Keratinocyte (primary cell): ENCODE measurements at regions not wholly inside any gene's neighbourhood (a gene's known extent, or its start where the extent isn't known, plus 50 kb on each side); places are given as distances from the start of the nearest gene placed in this dataset.
"Not testable (repeated sequence)": the region's sequence is repeated elsewhere in the genome, so short reads cannot be mapped to it uniquely, and the experiment has no call there.

Source experiments
- DNase-seq: peaks from one replicate; pipeline ENCODE4 v3.0.0-alpha.2; 2011; ENCODE audit warnings: low read depth, missing footprints, low spot score
- FAIRE-seq: peaks from 2 replicates; lab custom pipeline; 2011; peaks lifted over from hg19 to GRCh38; lab: Jason Lieb, UNC
- H2AFZ ChIP-seq: 2 replicates; pipeline ENCODE4 v1.6.0; 2012; ENCODE audit warnings: low read length, control low read depth, inconsistent platforms; ENCODE audit not compliant: control insufficient read depth
- H3K27ac ChIP-seq: 2 replicates; pipeline ENCODE4 v1.5.1; 2011; ENCODE audit warnings: low read length; ENCODE audit not compliant: control insufficient read depth, insufficient read depth
- H3K27me3 ChIP-seq: 3 replicates; pipeline ENCODE4 v1.6.0; 2011; ENCODE audit warnings: low read length; ENCODE audit not compliant: control insufficient read depth, insufficient read depth; ENCODE audit errors: extremely low read depth
- H3K36me3 ChIP-seq, 2 experiments: 2 replicates in 1 of 2; 3 replicates in 1 of 2; pipeline ENCODE4 v1.5.1; 2011; ENCODE audit warnings: low read length in 2 of 2, mild to moderate bottlenecking in 1 of 2; ENCODE audit not compliant: control insufficient read depth in 2 of 2, insufficient read depth in 2 of 2; ENCODE audit errors: extremely low read depth in 1 of 2
- H3K4me1 ChIP-seq: 3 replicates; pipeline ENCODE4 v1.5.1; 2011; ENCODE audit warnings: low read length; ENCODE audit not compliant: control insufficient read depth, insufficient read depth; ENCODE audit errors: extremely low read depth
- H3K4me2 ChIP-seq: 3 replicates; pipeline ENCODE4 v1.6.0; 2011; ENCODE audit warnings: low read depth, low read length; ENCODE audit not compliant: control insufficient read depth, insufficient read depth; ENCODE audit errors: extremely low read depth
- H3K4me3 ChIP-seq, 3 experiments: fragments of 200-600 bp in 1 of 3; sonication (generic) in 1 of 3; 2 replicates in 2 of 3; 3 replicates in 1 of 3; pipeline ENCODE4 v1.5.1; 2011 to 2016; ENCODE audit warnings: low read length in 3 of 3, mild to moderate bottlenecking in 3 of 3, control low read depth in 2 of 3, inconsistent platforms in 1 of 3, low read depth in 1 of 3, mixed read lengths in 1 of 3, mixed run types in 1 of 3, moderate library complexity in 1 of 3; ENCODE audit not compliant: control insufficient read depth in 2 of 3, insufficient read depth in 2 of 3; ENCODE audit errors: extremely low read depth in 1 of 3
- H3K79me2 ChIP-seq: 2 replicates; pipeline ENCODE4 v1.6.0; 2012; ENCODE audit warnings: low read length; ENCODE audit not compliant: control insufficient read depth, insufficient read depth
- H3K9ac ChIP-seq: 3 replicates; pipeline ENCODE4 v1.6.0; 2011; ENCODE audit warnings: low read length; ENCODE audit not compliant: control insufficient read depth, insufficient read depth; ENCODE audit errors: extremely low read depth
- H3K9me1 ChIP-seq: 3 replicates; pipeline ENCODE4 v1.6.0; 2011; ENCODE audit warnings: low read length; ENCODE audit not compliant: control insufficient read depth, insufficient read depth; ENCODE audit errors: extremely low read depth
- H3K9me3 ChIP-seq: 2 replicates; pipeline ENCODE4 v1.5.1; 2012; ENCODE audit warnings: low read depth, low read length; ENCODE audit not compliant: control insufficient read depth
- H4K20me1 ChIP-seq: 3 replicates; pipeline ENCODE4 v1.6.0; 2011; ENCODE audit warnings: low read length; ENCODE audit not compliant: control insufficient read depth, insufficient read depth; ENCODE audit errors: extremely low read depth
- EZH2 ChIP-seq: IDR thresholded peaks from one replicate; pipeline ENCODE4 v1.6.1; 2012; ENCODE audit warnings: inconsistent platforms, mild to moderate bottlenecking, low read length, moderate library complexity
- dilution Hi-C: fragments of 300-500 bp; cut with MboI; formaldehyde crosslinking; loops from one replicate; pipeline ENCODE4 v1.7.0; 2020; ENCODE audit warnings: low sequenced_read_pairs; ENCODE audit not compliant: extremely low pct_ligation_motif_present
- TF ChIP-seq, protein P1 (sequence below), 3 experiments: IDR thresholded peaks in 1 of 3; conservative IDR thresholded peaks in 1 of 3; optimal IDR thresholded peaks in 1 of 3; 2 replicates in 2 of 3; 3 replicates in 1 of 3; pipeline versions ENCODE3 to v1.5.1; 2011; ENCODE audit warnings: low read length in 3 of 3, mild to moderate bottlenecking in 3 of 3, moderate library complexity in 2 of 3, control low read depth in 1 of 3, inconsistent platforms in 1 of 3; ENCODE audit not compliant: insufficient read depth in 2 of 3; ENCODE audit errors: extremely low read depth in 1 of 3

GRCh38 chrX:113793563-113793962, 790.3 kb upstream of the HTR2C start:
- no peak overlapping the region for H3K4me2 ChIP-seq
- FAIRE-seq = no peak
- dilution Hi-C loops = no loop called here

DNA sequence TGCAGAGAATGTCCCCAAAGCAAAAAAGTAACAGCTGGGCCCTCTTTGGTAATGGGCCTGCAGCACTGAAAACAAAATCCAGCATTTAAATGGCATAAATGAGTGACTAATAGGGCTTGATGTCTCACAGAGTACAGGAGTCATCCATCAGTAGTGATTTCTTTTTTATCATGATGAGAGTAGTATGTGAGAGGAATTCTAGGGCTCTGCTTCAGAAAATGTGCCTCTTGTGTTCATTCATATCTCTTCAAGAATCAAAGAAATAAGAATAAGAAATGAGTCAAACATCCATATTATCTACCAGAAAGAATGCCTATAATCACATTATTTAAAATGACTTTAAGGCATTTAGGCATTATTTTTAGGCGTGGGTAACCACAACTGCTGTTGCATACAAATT, 792.9 kb upstream of the HTR2C start:
- no peaks in the 10 kb centered on the region for H3K9me1 ChIP-seq
- H3K9me3 ChIP-seq = no peaks in the 10 kb centered on the region
- no peaks in the 10 kb centered on the region for H3K79me2 ChIP-seq
- H3K4me3 ChIP-seq = no peak overlapping the region
- H3K4me2 ChIP-seq = no peak overlapping the region
- H4K20me1 ChIP-seq = no peaks in the 10 kb centered on the region
- no peak overlapping the region for H2AFZ ChIP-seq
- H3K36me3 ChIP-seq = no peaks in the 10 kb centered on the region
- H3K27ac ChIP-seq = no peak overlapping the region
- FAIRE-seq = no peak
- DNase-seq = no peak
- H3K27me3 ChIP-seq = no peaks in the 10 kb centered on the region
- dilution Hi-C loops = no loop called here
- no peaks in the 10 kb centered on the region for H3K4me1 ChIP-seq
- TF ChIP-seq, protein P1, sequence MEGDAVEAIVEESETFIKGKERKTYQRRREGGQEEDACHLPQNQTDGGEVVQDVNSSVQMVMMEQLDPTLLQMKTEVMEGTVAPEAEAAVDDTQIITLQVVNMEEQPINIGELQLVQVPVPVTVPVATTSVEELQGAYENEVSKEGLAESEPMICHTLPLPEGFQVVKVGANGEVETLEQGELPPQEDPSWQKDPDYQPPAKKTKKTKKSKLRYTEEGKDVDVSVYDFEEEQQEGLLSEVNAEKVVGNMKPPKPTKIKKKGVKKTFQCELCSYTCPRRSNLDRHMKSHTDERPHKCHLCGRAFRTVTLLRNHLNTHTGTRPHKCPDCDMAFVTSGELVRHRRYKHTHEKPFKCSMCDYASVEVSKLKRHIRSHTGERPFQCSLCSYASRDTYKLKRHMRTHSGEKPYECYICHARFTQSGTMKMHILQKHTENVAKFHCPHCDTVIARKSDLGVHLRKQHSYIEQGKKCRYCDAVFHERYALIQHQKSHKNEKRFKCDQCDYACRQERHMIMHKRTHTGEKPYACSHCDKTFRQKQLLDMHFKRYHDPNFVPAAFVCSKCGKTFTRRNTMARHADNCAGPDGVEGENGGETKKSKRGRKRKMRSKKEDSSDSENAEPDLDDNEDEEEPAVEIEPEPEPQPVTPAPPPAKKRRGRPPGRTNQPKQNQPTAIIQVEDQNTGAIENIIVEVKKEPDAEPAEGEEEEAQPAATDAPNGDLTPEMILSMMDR (optimal IDR thresholded peaks at IDR 0.05 in 1 of 3, IDR thresholded peaks at IDR 0.05 in 1 of 3, conservative IDR thresholded peaks at IDR 0.05 in 1 of 3; ENCODE audit: extremely low read depth in 1 of 3, insufficient read depth in 2 of 3, low read length in 3 of 3) = no peak
- TF ChIP-seq EZH2 = no peak
- H3K9ac ChIP-seq = no peak overlapping the region

More at GRCh38 chrX:113793563-113793962, 790.3 kb upstream of the HTR2C start:
- H3K27me3 ChIP-seq = no peaks in the 10 kb centered on the region
- TF ChIP-seq, protein P1 (optimal IDR thresholded peaks at IDR 0.05 in 1 of 3, IDR thresholded peaks at IDR 0.05 in 1 of 3, conservative IDR thresholded peaks at IDR 0.05 in 1 of 3; ENCODE audit: extremely low read depth in 1 of 3, insufficient read depth in 2 of 3, low read length in 3 of 3) = no peak
- no peak for TF ChIP-seq EZH2
- H3K79me2 ChIP-seq = no peaks in the 10 kb centered on the region
- no peak overlapping the region for H3K27ac ChIP-seq
- no peaks in the 10 kb centered on the region for H3K36me3 ChIP-seq
- H3K9me3 ChIP-seq = no peaks in the 10 kb centered on the region
- no peaks in the 10 kb centered on the region for H4K20me1 ChIP-seq
- H2AFZ ChIP-seq = no peak overlapping the region
- H3K9me1 ChIP-seq = no peaks in the 10 kb centered on the region
- no peak overlapping the region for H3K4me3 ChIP-seq
- no peak for DNase-seq
- H3K9ac ChIP-seq = no peak overlapping the region
- H3K4me1 ChIP-seq = no peaks in the 10 kb centered on the region

DNA sequence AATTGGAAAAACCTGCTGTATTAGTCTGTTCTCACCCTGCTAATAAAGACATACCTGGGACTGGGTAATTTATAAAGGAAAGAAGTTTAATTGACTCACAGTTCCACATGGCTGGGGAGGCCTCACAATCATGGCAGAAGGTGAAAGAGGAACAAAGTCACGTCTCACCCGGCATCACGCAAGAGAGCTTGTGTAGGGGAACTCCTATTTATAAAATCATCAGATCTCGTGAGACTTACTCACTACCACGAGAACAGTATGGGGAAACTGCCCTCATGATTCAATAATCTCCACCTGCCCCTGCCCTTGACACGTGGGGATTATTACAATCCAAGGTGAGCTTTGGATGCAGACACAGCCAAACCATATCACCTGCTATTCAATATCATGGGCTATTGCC, 799.1 kb upstream of the HTR2C start:
- H3K4me1 ChIP-seq, H3K4me3 ChIP-seq, H3K4me2 ChIP-seq, FAIRE-seq, H3K9ac ChIP-seq, H3K9me1 ChIP-seq, H3K27ac ChIP-seq, H2AFZ ChIP-seq, DNase-seq, H3K9me3 ChIP-seq, dilution Hi-C loops, H3K79me2 ChIP-seq, H4K20me1 ChIP-seq, H3K27me3 ChIP-seq, H3K36me3 ChIP-seq: not testable (repeated sequence)
